Effector CD4-positive, alpha-beta T cell (primary cell): ENCODE measurements at regions not wholly inside any gene's neighbourhood (a gene's known extent, or its start where the extent isn't known, plus 50 kb on each side); places are given as distances from the start of the nearest gene placed in this dataset.
"Not testable (repeated sequence)": the region's sequence is repeated elsewhere in the genome, so short reads cannot be mapped to it uniquely, and the experiment has no call there.

Experiments used
- DNase-seq: peaks from one replicate; pipeline ENCODE4 v3.0.0-alpha.2; 2020

- DNase-seq = no peak
Measured at GRCh38 chr2:11923935-11924334, 177.5 kb downstream of the LPIN1 start.

- DNase-seq = no peak
Measured at GRCh38 chr2:11925295-11926066, 179.0 kb downstream of the LPIN1 start.

DNA sequence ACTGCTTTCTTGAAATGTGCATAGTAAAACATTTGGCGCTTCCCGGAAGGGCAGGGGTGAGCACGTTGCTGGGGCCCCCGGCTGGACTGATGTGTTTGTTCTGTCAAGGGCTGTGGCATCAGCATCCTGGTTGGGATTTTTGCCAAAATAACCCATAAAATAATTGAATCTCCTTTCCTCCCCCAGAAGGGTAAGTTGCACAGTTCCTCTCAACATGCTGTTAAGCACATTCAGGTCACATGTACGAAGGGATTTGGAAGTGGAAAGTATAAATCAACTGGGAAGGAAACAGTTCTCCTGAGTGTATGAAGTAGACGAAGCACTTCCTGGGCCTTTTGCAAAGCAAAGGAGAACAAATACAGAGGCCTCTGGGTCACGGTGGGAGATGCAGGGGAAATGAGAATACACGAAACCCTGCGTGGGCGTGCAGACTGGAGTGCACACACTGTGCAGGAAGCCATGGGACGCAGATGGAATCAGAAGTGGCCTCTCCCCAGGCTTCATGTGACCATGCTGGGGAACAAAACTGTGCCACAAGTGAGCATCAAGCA, 183.9 kb downstream of the LPIN1 start:
- no peak for DNase-seq

DNA sequence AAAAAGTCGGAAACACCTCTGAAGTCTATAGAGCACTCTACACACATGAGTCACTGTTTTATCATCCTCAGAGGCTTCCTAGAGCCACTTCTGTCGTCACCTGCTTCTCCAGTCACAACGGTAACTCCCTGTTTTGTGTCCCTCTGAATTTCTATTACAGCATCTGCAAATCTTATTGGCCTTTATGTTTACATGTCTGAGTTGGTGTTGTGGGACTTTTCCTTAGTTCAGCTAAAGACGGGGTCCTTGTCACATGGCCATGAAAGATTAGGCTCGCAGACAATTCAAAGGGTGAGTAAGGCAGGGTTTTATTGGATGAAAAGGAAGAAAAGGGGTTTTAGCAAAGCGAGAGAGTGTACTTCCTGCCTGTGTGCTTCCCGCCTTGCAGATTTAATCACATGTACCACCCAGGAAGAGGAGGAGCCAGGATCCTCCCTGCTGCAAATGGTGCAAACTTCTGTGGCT, 185.6 kb downstream of the LPIN1 start:
- no peak for DNase-seq

- no peak for DNase-seq
Measured at GRCh38 chr2:11932962-11933361, 186.5 kb downstream of the LPIN1 start.

- no peak for DNase-seq
Measured at GRCh38 chr2:11933854-11934253, 187.4 kb downstream of the LPIN1 start.

- DNase-seq = no peak
Measured at GRCh38 chr2:11936761-11937160, 190.3 kb downstream of the LPIN1 start.

DNA sequence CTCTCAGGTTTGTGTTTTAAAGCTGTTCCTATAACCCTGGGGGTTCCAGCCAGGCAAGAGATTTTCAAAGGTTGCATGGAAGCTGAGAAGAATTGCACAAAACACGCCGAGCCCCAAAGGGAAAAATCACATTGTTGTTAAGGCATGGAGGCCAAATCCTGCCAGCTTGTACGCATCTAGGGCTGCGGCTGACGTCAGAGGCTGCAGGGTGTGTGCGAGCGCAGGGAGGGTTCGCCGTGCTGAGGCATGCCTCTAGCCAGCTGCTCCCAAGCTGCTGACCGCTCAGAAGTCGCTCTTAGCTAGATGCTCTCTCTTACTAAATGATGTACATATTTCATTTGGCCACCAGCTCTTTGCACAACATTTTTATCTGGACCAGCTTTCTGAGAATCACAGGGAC, 191.8 kb downstream of the LPIN1 start:
- DNase-seq = no peak

- DNase-seq = no peak
Measured at GRCh38 chr2:11939523-11939922, 193.1 kb downstream of the LPIN1 start.

- no peak for DNase-seq
Measured at GRCh38 chr2:11940121-11940743, 193.8 kb downstream of the LPIN1 start.

DNA sequence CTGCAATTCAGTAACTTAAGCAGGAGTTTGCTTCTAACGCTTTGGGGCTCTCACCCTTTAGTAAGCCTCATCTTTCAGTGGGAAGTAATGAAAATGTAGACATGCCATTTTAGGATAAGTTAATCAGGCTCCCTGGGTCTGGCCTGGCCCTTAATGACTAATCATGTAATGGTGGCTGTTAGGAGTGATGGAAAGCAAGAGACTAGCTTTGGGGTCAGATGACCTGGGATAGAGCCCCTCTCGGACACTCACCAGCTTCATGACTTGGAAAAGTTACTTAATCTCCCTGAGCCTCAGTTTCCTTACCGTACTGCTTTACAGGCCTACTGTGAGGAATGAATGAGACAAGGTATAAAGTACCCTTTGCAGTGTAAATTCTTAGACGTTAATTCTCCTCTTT, 194.4 kb downstream of the LPIN1 start:
- no peak for DNase-seq

GRCh38 chr2:11941201-11942177, 195.1 kb downstream of the LPIN1 start:
- DNase-seq = no peak

DNA sequence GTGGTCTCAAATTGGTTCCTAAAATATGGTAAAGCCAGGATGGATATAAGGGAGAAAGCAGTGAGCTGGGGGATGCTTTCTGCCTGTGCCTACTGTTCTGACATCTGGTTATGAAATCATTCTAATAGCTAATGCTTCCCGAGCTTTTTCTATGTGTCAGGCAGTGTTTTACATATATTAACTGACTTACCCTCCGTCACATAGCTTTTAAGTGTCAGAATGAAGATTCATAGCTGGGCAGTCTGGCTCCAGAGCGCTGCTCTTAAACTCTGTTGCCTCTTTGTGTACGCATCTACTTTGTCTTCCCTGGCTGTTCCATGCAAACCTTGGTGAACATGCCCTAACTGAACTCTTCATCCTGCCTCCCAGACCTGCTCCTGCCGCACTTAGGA, 195.7 kb downstream of the LPIN1 start:
- no peak for DNase-seq

- DNase-seq = no peak
Measured at GRCh38 chr2:11944311-11944710, 197.9 kb downstream of the LPIN1 start.

- no peak for DNase-seq
Measured at GRCh38 chr2:11945139-11946126, 199.0 kb downstream of the LPIN1 start.

DNA sequence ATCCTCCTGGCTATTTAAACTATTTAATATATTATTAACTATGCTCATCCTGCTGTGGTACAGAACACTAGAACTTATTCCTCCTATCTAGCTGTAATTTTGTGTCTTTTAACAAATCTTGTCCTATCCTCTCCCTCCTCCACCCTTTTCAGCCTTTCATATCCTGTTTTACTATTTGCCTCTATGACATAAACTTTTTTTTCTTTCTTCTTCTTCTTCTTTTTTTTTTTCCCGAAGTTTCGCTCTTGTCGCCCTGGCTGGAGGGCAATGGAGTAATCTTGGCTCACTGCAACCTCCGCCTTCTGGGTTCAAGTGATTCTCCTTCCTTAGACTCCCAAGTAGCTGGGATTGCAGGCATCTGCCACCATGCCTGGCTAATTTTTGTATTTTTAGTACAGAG, 201.5 kb downstream of the LPIN1 start:
- DNase-seq = no peak

GRCh38 chr2:11949732-11950523, 203.5 kb downstream of the LPIN1 start:
- no peak for DNase-seq

DNA sequence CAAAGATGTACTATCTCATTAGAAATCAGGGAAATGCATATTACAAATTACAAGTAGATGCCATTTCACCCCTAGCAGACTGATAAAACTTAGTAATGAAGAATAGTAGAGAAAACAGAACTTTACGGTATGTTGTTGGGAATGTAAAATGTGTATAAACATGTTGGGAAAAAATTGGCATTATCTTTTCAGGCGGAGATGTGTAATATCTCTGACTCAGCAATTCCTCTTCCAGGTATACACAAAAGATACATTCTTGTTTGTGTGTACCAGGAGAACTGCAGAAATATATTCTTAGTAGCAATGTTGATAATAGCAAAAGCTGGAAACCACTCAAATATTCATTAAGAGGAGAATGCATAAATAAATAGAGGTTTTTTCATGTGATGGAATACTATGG, 204.5 kb downstream of the LPIN1 start:
- no peak for DNase-seq

DNA sequence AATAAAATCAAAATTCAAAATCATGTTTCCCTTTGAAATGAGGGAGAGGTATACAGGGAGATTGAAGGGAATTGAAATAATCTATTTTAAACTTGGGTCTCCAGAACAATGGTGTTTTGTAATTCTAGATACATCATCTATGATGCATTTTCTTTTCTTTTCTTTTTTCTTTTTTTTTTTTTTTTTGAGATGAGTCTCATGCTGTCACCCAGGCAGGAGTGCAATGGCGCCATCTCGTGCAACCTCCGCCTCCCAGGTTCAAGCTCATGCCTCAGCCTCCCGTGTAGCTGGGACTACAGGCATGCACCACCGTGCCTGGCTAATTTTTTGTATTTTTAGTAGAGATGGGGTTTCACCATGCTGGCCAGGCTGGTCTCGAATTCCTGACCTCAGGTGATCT, 205.1 kb downstream of the LPIN1 start:
- DNase-seq = not testable (repeated sequence)

- no peak for DNase-seq
Measured at GRCh38 chr2:11953258-11953657, 206.8 kb downstream of the LPIN1 start.

DNA sequence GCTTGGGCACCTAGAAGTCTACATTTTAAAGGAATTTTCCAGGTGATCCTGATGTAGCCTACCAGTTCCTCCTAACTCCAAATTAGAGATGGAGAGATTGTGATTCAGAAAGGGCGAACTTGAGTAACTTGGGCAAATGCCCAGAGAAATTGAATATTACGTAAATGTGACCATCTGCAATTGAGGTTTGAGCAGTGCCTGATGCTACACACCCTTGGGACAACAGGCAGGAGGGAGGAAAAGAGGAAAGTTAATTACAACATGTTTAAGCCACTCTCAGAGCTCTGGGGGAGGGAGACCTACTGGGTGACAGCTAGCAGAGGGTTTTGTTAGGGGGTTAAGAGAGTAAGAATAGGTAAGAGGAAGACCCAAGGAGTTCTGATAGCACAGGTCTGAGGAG, 208.9 kb downstream of the LPIN1 start:
- no peak for DNase-seq
